Astrocyte of the hippocampus (primary cell): ENCODE measurements at regions not wholly inside any gene's neighbourhood (a gene's known extent, or its start where the extent isn't known, plus 50 kb on each side); places are given as distances from the start of the nearest gene placed in this dataset.
"Not testable (repeated sequence)": the region's sequence is repeated elsewhere in the genome, so short reads cannot be mapped to it uniquely, and the experiment has no call there.

Source experiments
- DNase-seq: peaks from one replicate; pipeline ENCODE4 v3.0.0; 2011; ENCODE audit warnings: low read depth, low spot score

GRCh38 chr5:57429513-57430120 is 53.0 kb downstream of the ACTBL2 start:
- no peak for DNase-seq

- DNase-seq: not testable (repeated sequence)
Measured at GRCh38 chr5:57429021-57429420, 53.6 kb downstream of the ACTBL2 start.

GRCh38 chr5:57422993-57423392 is 59.6 kb downstream of the ACTBL2 start:
- DNase-seq: no peak

GRCh38 chr5:57422341-57422740 is 60.3 kb downstream of the ACTBL2 start:
- DNase-seq: no peak

GRCh38 chr5:57420801-57421200 is 61.8 kb downstream of the ACTBL2 start:
- DNase-seq: no peak

- peak; percentile 28 for DNase-seq
Measured at GRCh38 chr5:57417971-57418370, 64.6 kb downstream of the ACTBL2 start.

- no peak for DNase-seq
Measured at GRCh38 chr5:57417320-57417719, 65.3 kb downstream of the ACTBL2 start.

GRCh38 chr5:57416278-57416994 is 66.2 kb downstream of the ACTBL2 start:
- DNase-seq: peak; percentile 45

- peak; percentile 14 for DNase-seq
Measured at GRCh38 chr5:57414857-57415256, 67.8 kb downstream of the ACTBL2 start.

- DNase-seq: no peak
Measured at GRCh38 chr5:57414191-57414590, 68.4 kb downstream of the ACTBL2 start.

- no peak for DNase-seq
Measured at GRCh38 chr5:57413145-57413544, 69.5 kb downstream of the ACTBL2 start.

- no peak for DNase-seq
Measured at GRCh38 chr5:57412680-57413079, 69.9 kb downstream of the ACTBL2 start.

- DNase-seq: peak; percentile 72
Measured at GRCh38 chr5:57411982-57412381, 70.6 kb downstream of the ACTBL2 start.

GRCh38 chr5:57410374-57411320 is 72.0 kb downstream of the ACTBL2 start:
- DNase-seq: no peak

- peak; percentile 16 for DNase-seq
Measured at GRCh38 chr5:57408714-57409113, 73.9 kb downstream of the ACTBL2 start.

GRCh38 chr5:57408285-57408684 is 74.3 kb downstream of the ACTBL2 start:
- DNase-seq: no peak

- no peak for DNase-seq
Measured at GRCh38 chr5:57407391-57407790, 75.2 kb downstream of the ACTBL2 start.

GRCh38 chr5:57406641-57407040 is 76.0 kb downstream of the ACTBL2 start:
- DNase-seq: no peak

- DNase-seq: no peak
Measured at GRCh38 chr5:57405984-57406383, 76.6 kb downstream of the ACTBL2 start.

- no peak for DNase-seq
Measured at GRCh38 chr5:57402761-57403160, 79.8 kb downstream of the ACTBL2 start.

- DNase-seq: no peak
Measured at GRCh38 chr5:57402348-57402747, 80.3 kb downstream of the ACTBL2 start.

GRCh38 chr5:57398413-57399093 is 84.1 kb downstream of the ACTBL2 start:
- DNase-seq: no peak
